Stimulated activated CD8-positive, alpha-beta memory T cell treated with anti-CD3 and anti-CD28 coated beads, Interleukin-15, amount 100 ng/mL, for 48 hours (primary cell): ENCODE measurements at regions not wholly inside any gene's neighbourhood (a gene's known extent, or its start where the extent isn't known, plus 50 kb on each side); places are given as distances from the start of the nearest gene placed in this dataset.
"Not testable (repeated sequence)": the region's sequence is repeated elsewhere in the genome, so short reads cannot be mapped to it uniquely, and the experiment has no call there.

Experiments
- DNase-seq, 2 donors: peaks; one replicate each; pipeline ENCODE4 v3.0.0-alpha.2; 2020; ENCODE audit warnings: low read depth in 2 of 2

GRCh38 chr20:48381353-48382120, 446.3 kb downstream of the PREX1 start:
- no peak for DNase-seq

- no peak for DNase-seq
Observed at GRCh38 chr20:48380661-48381060, 447.1 kb downstream of the PREX1 start.

- no peak for DNase-seq
Observed at GRCh38 chr20:48378976-48379675, 448.7 kb downstream of the PREX1 start.

- DNase-seq = no peak
Observed at GRCh38 chr20:48377940-48378339, 449.9 kb downstream of the PREX1 start.

- no peak for DNase-seq
Observed at GRCh38 chr20:48375804-48376203, 452.0 kb downstream of the PREX1 start.

- DNase-seq = no peak
Observed at GRCh38 chr20:48374991-48375595, 452.7 kb downstream of the PREX1 start.

GRCh38 chr20:48374031-48374907, 453.5 kb downstream of the PREX1 start:
- not testable (repeated sequence) for DNase-seq

- DNase-seq = no peak
Observed at GRCh38 chr20:48373555-48373934, 454.3 kb downstream of the PREX1 start.

GRCh38 chr20:48372851-48373554, 454.8 kb downstream of the PREX1 start:
- DNase-seq = not testable (repeated sequence)

- no peak for DNase-seq
Observed at GRCh38 chr20:48371211-48371610, 456.6 kb downstream of the PREX1 start.

GRCh38 chr20:48368580-48369021, 459.2 kb downstream of the PREX1 start:
- not testable (repeated sequence) for DNase-seq

GRCh38 chr20:48367541-48368358, 460.0 kb downstream of the PREX1 start:
- DNase-seq = not testable (repeated sequence)

GRCh38 chr20:48366230-48366629, 461.6 kb downstream of the PREX1 start:
- no peak for DNase-seq

GRCh38 chr20:48364688-48365421, 462.9 kb downstream of the PREX1 start:
- no peak for DNase-seq

- DNase-seq = no peak
Observed at GRCh38 chr20:48364055-48364454, 463.7 kb downstream of the PREX1 start.

GRCh38 chr20:48360342-48360975, 467.3 kb downstream of the PREX1 start:
- DNase-seq = no peak

- DNase-seq = no peak
Observed at GRCh38 chr20:48359692-48360341, 468.0 kb downstream of the PREX1 start.

- not testable (repeated sequence) for DNase-seq
Observed at GRCh38 chr20:48359055-48359390, 468.8 kb downstream of the PREX1 start.
